A549 (cell line): ENCODE measurements at regions not wholly inside any gene's neighbourhood (a gene's known extent, or its start where the extent isn't known, plus 50 kb on each side); places are given as distances from the start of the nearest gene placed in this dataset.

Source experiments
- ATAC-seq, 2 experiments: fragments of 200-7000 bp in 1 of 2; fragments of >200 bp in 1 of 2; cut with Nextera tagmentation in 1 of 2; cut with Tn5 transposase in 1 of 2; 3 replicates each; pipeline versions ENCODE4 v1.8.0 to v1.9.1; 2018 to 2020; ENCODE audit warnings: mild to moderate bottlenecking in 1 of 2, moderate library complexity in 1 of 2
- CTCF ChIA-PET: fragments of 300-600 bp; sonication (Branson Sonifier 250); formaldehyde crosslinking; extraction: SDS; loops from one replicate; lab custom pipeline; 2021; ENCODE audit warnings: antibody characterized with exemption, inconsistent platforms; lab: Yijun Ruan, JAX
- POLR2A ChIA-PET: fragments of 350-600 bp; formaldehyde crosslinking; extraction: SDS; loops from one replicate; lab custom pipeline; 2021; ENCODE audit warnings: antibody characterized with exemption, inconsistent platforms; lab: Yijun Ruan, JAX
- DNase-seq, 2 experiments: peaks; one replicate each; pipeline versions ENCODE4 v3.0.0 to v3.0.0-alpha.2; 2011 to 2016; ENCODE audit warnings: low read depth in 1 of 2, low spot score in 1 of 2
- FAIRE-seq: peaks from 2 replicates; lab custom pipeline; 2011; peaks lifted over from hg19 to GRCh38; lab: Jason Lieb, UNC
- H3K27ac ChIP-seq, 2 experiments: fragments of >200 bp; sonication (Bioruptor Twin); formaldehyde crosslinking; 3 replicates each; pipeline ENCODE4 v1.5.1; 2016 to 2017
- H3K4me1 ChIP-seq: fragments of >200 bp; sonication (Bioruptor Twin); formaldehyde crosslinking; 3 replicates; pipeline ENCODE4 v1.6.1; 2016
- H3K4me2 ChIP-seq: fragments of >200 bp; sonication (Bioruptor Twin); formaldehyde crosslinking; 3 replicates; pipeline ENCODE4 v1.6.1; 2016
- H3K4me3 ChIP-seq: fragments of >200 bp; sonication (Bioruptor Twin); formaldehyde crosslinking; 3 replicates; pipeline ENCODE4 v1.5.1; 2016
- H3K9me3 ChIP-seq: fragments of >200 bp; sonication (Bioruptor Twin); formaldehyde crosslinking; 3 replicates; pipeline ENCODE4 v1.6.1; 2016
- CEBPB ChIP-seq, 2 experiments: fragments of >200 bp in 1 of 2; sonication (Bioruptor Twin) in 1 of 2; formaldehyde crosslinking in 1 of 2; IDR thresholded peaks; 2 replicates each; pipeline ENCODE4 v1.6.1; 2012 to 2016
- CHD2 ChIP-seq: fragments of 150-350 bp; IDR thresholded peaks from 2 replicates; pipeline ENCODE4 v1.6.1; 2014; ENCODE audit warnings: low read length; ENCODE audit not compliant: partially characterized antibody
- CHD4 ChIP-seq: fragments of 200-600 bp; sonication (generic); IDR thresholded peaks from 2 replicates; pipeline ENCODE4 v1.6.1; 2016; ENCODE audit warnings: antibody characterized with exemption, mild to moderate bottlenecking, borderline replicate concordance
- E2F6 ChIP-seq: IDR thresholded peaks from 2 replicates; pipeline ENCODE4 v1.6.1; 2012; ENCODE audit warnings: low read depth, borderline replicate concordance
- EHF ChIP-seq: fragments of 250-450 bp; sonication (Bioruptor Pico); IDR thresholded peaks from 2 replicates; pipeline ENCODE4 v1.5.0; 2020; ENCODE audit warnings: mild to moderate bottlenecking
- FOSL2 ChIP-seq, 2 experiments: fragments of 450-650 bp in 1 of 2; fragments of >200 bp in 1 of 2; sonication (Bioruptor Twin) in 1 of 2; formaldehyde crosslinking; IDR thresholded peaks; 2 replicates each; pipeline versions ENCODE4 v1.5.0 to v1.6.1; 2016 to 2020; ENCODE audit warnings: mild to moderate bottlenecking in 1 of 2, moderate library complexity in 1 of 2
- FOXS1 ChIP-seq: fragments of 250-450 bp; sonication (Bioruptor Pico); IDR thresholded peaks from 2 replicates; pipeline ENCODE4 v1.5.0; 2020; ENCODE audit warnings: mild to moderate bottlenecking, moderate library complexity
- HES2 ChIP-seq: fragments of >200 bp; sonication (Bioruptor Twin); formaldehyde crosslinking; IDR thresholded peaks from 2 replicates; pipeline ENCODE4 v1.6.1; 2016
- HEYL ChIP-seq: fragments of 250-450 bp; sonication (Bioruptor Pico); IDR thresholded peaks from 2 replicates; pipeline ENCODE4 v1.8.0; 2021; ENCODE audit warnings: mild to moderate bottlenecking, moderate library complexity
- HOXA7 ChIP-seq: fragments of 250-450 bp; sonication (Bioruptor Pico); IDR thresholded peaks from 2 replicates; pipeline ENCODE4 v1.5.0; 2020; ENCODE audit warnings: mild to moderate bottlenecking, moderate library complexity
- JUN ChIP-seq, 2 experiments: fragments of >200 bp; sonication (Bioruptor Twin); formaldehyde crosslinking; IDR thresholded peaks; 2 replicates in 1 of 2; 3 replicates in 1 of 2; pipeline ENCODE4 v1.6.1; 2016 to 2017
- JUNB ChIP-seq: fragments of >200 bp; sonication (Bioruptor Twin); formaldehyde crosslinking; IDR thresholded peaks from 2 replicates; pipeline ENCODE4 v1.6.1; 2016
- KDM1A ChIP-seq: fragments of 200-600 bp; sonication (generic); IDR thresholded peaks from 2 replicates; pipeline ENCODE4 v1.6.1; 2016; ENCODE audit warnings: low read depth, mild to moderate bottlenecking
- KDM5A ChIP-seq: fragments of 200-600 bp; sonication (generic); IDR thresholded peaks from 2 replicates; pipeline ENCODE4 v1.6.1; 2016; ENCODE audit warnings: antibody characterized with exemption, mild to moderate bottlenecking
- NFE2L2 ChIP-seq: fragments of 150-350 bp; conservative IDR thresholded peaks from 2 replicates; pipeline ENCODE4 v1.6.1; 2014; ENCODE audit warnings: low read length
- REST ChIP-seq: fragments of 200-600 bp; sonication (generic); IDR thresholded peaks from 2 replicates; pipeline ENCODE4 v1.6.1; 2016; ENCODE audit warnings: antibody characterized with exemption, mild to moderate bottlenecking, moderate library complexity
- RFX5 ChIP-seq: fragments of 450-650 bp; IDR thresholded peaks from 2 replicates; pipeline ENCODE4 v1.7.1; 2014; ENCODE audit warnings: antibody characterized with exemption, mild to moderate bottlenecking, moderate library complexity
- SMC3 ChIP-seq: fragments of >200 bp; sonication (Bioruptor Twin); formaldehyde crosslinking; IDR thresholded peaks from 3 replicates; pipeline ENCODE4 v1.6.1; 2018; ENCODE audit warnings: inconsistent platforms
- SREBF2 ChIP-seq: fragments of 450-650 bp; IDR thresholded peaks from 2 replicates; pipeline ENCODE4 v1.6.1; 2014; ENCODE audit warnings: mild to moderate bottlenecking, moderate library complexity
- USF2 ChIP-seq: fragments of 450-650 bp; IDR thresholded peaks from 2 replicates; pipeline ENCODE4 v1.6.1; 2014; ENCODE audit warnings: antibody characterized with exemption
- ZFP36 ChIP-seq: fragments of 450-650 bp; IDR thresholded peaks from 2 replicates; pipeline ENCODE4 v1.6.1; 2014; ENCODE audit warnings: borderline replicate concordance; ENCODE audit not compliant: partially characterized antibody
- WGBS: methylation state at CpG from one replicate; pipeline ENCODE4 v1.1.6; 2017; ENCODE audit errors: missing lambda C conversion rate; 5-methylcytosine and 5-hydroxymethylcytosine counted together

GRCh38 chr6:139540276-139540675 is 165.8 kb upstream of the CITED2 start:
- ChIA-PET POLR2A (interaction anchor here (1.9 kb wide), 1 partner anchor 166 kb away, joined by 12 read pairs; the partner anchor contains the start of gene CITED2), CTCF (no interaction called here)
- Histone ChIP-seq H3K27ac (peak overlapping the region; percentile 47 to 75; a peak in 5 of 6 replicates), H3K4me3 (no peak overlapping the region), H3K4me1 (peaks cover 33% of the 10 kb centered on the region), H3K4me2 (peak overlapping the region; percentile 58), H3K9me3 (no peaks in the 10 kb centered on the region)
- WGBS = 49% methylated on average over 5 of the region's 5 CpGs
- TF ChIP-seq REST = no peak
- no peak for TF ChIP-seq KDM1A
- no peak for TF ChIP-seq RFX5
- no peak for TF ChIP-seq E2F6
- TF ChIP-seq SREBF2 = no peak
- no peak for TF ChIP-seq CEBPB (IDR thresholded peaks at IDR 0.05)
- no peak for TF ChIP-seq JUN (IDR thresholded peaks at IDR 0.05)
- TF ChIP-seq CHD2 = no peak
- TF ChIP-seq JUNB = no peak
- no peak for TF ChIP-seq EHF (CRISPR knock-in tag)
- no peak for TF ChIP-seq ZFP36
- TF ChIP-seq FOSL2 (IDR thresholded peaks at IDR 0.05) = no peak
- no peak for TF ChIP-seq FOSL2 (CRISPR knock-in tag; IDR thresholded peaks at IDR 0.05)
- no peak for TF ChIP-seq CHD4
- TF ChIP-seq HEYL = no peak
- no peak for TF ChIP-seq HES2
- TF ChIP-seq NFE2L2 = no peak
- TF ChIP-seq SMC3 = no peak
- TF ChIP-seq HOXA7 (CRISPR knock-in tag) = no peak
- TF ChIP-seq FOXS1 (CRISPR knock-in tag) = no peak
- TF ChIP-seq KDM5A = no peak
- FAIRE-seq (no peak), ATAC-seq (no peak; a peak in 1 of 6 replicates), DNase-seq (no peak)

GRCh38 chr6:139539852-139540251 is 165.4 kb upstream of the CITED2 start:
- no peak overlapping the region for H3K4me3 ChIP-seq
- DNase-seq = peak; percentile 51 to 76
- H3K9me3 ChIP-seq = no peaks in the 10 kb centered on the region
- H3K27ac ChIP-seq = peak overlapping the region; percentile 47 to 75; a peak in 5 of 6 replicates
- TF ChIP-seq FOSL2 (IDR thresholded peaks at IDR 0.05) = no peak
- TF ChIP-seq FOSL2 (CRISPR knock-in tag; IDR thresholded peaks at IDR 0.05) = peak; percentile 70
- no peak for TF ChIP-seq USF2
- TF ChIP-seq, all 56 proteins: peak for 1
- ATAC-seq = peak; percentile 97 to 99
- 24% methylated on average over 12 of the region's 12 CpGs for WGBS
- ChIA-PET POLR2A (interaction anchor here (1.9 kb wide), 1 partner anchor 165 kb away, joined by 12 read pairs; the partner anchor contains the start of gene CITED2), CTCF (no interaction called here)
- no peak for FAIRE-seq
- peaks cover 34% of the 10 kb centered on the region for H3K4me1 ChIP-seq
- peak overlapping the region; percentile 58 for H3K4me2 ChIP-seq
